HG03469 (cell line): ENCODE measurements at regions not wholly inside any gene's neighbourhood (a gene's known extent, or its start where the extent isn't known, plus 50 kb on each side); places are given as distances from the start of the nearest gene placed in this dataset.
"Not testable (repeated sequence)": the region's sequence is repeated elsewhere in the genome, so short reads cannot be mapped to it uniquely, and the experiment has no call there.

Experiments
- ATAC-seq: cut with Tn5 transposase; IDR thresholded peaks from one replicate; pipeline ENCODE4 v1.9.1; 2021; ENCODE audit warnings: mild to moderate bottlenecking, moderate library complexity, moderate number of reproducible peaks; ENCODE audit not compliant: unreplicated experiment

DNA sequence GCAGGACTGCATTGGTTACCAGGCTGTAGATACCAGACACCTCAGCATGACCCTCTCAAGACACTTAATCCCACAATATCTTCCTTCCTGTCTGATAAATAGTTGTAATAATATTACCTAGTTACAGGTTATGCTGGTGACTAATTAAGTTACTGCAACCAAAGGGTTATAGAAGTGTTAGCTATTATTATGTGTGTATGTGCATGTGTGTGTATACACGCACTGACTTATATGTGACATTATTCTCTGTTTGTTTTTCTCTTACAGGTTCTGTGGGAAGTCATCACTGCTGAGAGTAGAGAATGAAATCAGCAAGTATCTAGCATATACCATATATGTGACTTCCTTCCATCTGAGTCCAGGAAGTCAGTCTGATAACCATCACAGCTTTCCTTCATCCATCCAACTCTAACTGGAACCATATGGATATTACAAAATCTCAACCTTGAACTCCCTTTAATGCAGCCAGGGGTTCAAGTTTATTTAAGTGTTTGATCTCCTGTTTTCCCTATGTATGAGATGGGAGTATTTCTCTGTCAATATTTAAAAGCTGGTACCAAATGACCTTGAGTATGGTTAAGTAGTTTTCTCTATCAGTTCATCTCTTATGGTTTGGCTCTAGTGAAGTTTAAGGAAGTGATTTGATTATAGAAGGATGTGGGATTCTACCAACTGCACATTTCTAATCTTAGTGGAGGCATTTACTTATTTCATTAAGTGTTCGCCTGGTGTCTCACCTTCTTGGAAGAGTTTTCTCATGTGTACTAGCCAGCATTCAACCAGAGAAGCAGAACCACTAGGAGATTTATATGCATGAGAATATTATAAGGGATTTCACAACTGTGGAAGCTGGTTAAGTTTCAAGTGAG, 313.2 kb downstream of the HIVEP2 start:
- no peak for ATAC-seq

- no peak for ATAC-seq
Measured at GRCh38 chr6:142633317-142633716, 311.7 kb downstream of the HIVEP2 start.

DNA sequence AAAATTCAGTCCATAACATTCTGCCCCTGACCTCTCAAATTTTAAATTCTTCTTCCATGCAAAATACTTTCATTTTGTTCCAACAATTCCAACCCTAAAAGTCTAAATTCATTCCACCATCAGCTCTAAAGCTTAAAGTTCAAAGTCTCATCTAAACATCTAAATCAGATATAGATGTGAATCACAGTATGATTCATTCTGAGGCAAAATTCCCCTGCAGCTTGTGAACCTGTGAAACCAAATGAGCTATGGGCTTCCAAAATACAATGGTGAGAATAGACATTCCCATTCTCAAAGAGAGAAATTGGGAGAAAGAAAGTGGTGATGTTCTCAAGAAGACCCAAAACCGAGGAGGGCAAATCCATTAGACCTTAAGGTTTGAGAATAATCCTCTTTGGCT, 309.8 kb downstream of the HIVEP2 start:
- no peak for ATAC-seq

DNA sequence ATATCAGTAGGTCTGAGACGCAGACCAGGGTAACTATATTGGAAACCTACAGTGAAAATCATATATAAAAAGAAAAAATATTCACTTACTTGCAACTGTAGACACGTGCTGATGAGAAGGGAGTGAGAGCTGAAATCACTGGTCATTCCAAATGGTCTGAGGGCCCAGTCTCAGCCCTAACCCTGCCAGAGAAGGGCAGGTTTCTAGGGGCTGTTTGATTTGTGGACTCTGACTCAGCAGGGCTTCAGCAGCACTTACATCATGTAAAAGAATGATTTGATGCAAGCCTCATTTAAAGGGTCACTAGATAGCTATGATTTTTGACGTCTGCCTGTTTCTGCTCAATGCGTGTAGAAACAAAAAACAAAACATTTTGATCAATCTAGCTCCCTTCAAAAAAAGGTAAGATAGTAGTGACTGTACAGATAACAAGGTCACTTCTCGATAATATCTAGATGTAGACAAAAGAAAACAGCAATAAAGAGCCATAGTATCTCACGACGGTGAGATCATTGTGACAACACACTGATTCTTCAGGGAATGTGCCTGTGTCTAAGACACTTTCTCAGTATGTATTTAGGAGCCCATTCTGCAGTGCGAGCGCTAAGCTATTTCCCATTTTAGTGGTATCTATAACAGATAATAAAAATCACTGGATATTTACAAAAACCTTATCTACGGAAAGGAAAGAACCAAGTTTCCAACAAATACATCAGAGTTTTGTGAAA, 307.2 kb downstream of the HIVEP2 start:
- no peak for ATAC-seq

DNA sequence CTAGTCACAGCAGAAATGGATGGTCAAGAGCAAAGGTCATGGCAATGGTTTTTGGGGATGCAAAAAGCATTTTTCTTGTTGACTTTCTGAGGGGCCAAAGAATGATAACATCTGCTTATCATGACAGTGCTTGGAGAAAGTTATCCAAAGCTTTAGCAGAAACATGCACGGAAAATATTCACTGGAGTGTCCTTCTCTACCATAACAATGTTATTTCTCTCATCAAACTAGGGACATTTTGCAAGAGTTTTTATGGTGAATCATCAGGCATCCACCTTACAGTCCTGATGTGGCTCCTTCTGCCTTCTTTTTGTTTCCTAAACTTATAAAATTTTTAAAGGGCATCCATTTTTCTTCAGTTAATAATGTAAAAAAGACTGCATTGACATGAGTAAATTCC, 302.3 kb downstream of the HIVEP2 start:
- no peak for ATAC-seq

DNA sequence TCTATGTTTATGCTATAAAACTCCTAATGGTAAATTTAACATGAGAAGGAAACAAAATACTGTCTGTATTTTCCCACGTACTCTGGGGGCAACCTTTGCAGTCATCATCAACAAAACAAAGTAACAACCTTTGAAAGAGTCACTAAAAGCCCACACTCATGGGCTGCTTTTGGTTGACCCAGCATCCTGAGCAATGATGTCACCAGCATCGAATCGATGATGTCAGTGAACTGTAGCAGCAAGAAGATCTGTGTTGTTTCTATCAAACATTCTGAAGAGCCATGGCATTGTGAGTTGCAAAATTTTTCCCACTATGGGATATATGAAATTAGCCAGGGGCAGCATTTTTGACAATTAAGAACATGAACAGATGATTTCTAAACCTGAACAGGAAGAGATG, 300.1 kb downstream of the HIVEP2 start:
- no peak for ATAC-seq

DNA sequence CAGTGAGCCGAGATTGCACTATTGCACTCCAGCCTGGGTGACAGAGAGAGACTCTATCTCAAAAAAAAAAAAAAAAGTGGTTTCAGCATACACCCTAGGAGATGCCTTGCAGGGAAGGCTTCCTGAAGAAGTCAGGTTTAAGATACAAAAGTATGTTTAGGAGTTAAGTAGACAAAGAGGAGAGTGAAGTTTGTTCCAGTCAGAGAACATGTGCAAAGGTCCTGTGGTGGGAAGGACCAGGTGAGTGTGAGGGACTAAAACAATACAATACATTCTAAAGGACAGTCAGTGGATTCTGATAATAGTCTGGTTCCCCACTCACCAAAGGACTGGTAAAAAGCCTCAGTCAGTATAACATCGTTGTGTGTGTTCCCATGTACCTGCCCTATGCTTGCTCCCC, 299.3 kb downstream of the HIVEP2 start:
- ATAC-seq = no peak

GRCh38 chr6:142647449-142648035, 297.4 kb downstream of the HIVEP2 start:
- ATAC-seq = no peak

- ATAC-seq = no peak
Measured at GRCh38 chr6:142648036-142648451, 296.9 kb downstream of the HIVEP2 start.

DNA sequence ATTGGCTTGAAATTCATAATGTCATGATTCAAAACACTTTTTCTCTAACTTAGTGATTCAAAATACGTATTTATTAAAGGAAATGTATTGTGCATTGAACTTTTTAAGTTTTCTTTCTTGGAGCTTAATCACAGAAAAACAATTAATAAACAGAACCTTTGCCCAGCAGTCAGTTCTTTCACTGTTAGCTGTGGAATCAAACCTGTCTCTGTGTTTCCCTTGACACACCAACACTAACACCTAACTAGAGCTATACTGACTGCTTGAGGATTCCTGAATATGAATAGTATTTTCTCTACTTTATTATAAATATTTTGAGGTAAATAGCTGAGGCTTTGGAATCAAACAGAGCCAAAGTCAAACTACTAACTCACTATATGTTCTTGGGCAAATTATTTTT, 296.4 kb downstream of the HIVEP2 start:
- no peak for ATAC-seq

DNA sequence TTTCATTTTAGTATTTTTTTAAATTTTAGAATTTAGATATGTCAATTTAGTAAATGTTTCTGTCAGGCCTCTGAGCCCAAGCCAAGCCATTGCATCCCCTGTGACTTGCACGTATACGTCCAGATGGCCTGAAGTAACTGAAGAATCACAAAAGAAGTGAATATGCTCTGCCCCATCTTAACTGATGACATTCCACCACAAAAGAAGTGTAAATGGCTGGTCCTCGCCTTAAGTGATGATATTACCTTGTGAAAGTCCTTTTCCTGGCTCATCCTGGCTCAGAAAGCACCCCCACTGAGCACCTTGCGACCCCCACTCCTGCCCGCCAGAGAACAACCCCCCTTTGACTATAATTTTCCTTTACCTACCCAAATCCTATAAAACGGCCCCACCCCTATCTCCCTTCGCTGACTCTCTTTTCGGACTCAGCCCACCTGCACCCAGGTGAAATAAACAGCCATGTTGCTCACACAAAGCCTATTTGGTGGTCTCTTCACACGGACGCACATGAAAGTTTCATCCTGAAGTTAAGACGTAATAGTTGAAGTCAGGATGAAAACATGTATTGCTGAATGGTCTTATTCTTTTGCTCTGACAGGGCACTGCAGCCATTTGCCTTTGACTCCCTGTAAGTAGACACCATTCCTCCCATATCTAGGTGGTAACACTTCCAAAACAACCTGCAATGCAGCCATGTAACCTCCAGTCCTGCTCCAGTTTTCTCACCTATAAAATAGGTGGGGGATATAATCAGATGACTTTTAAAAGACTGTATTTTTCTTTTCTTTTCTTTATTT, 295.3 kb downstream of the HIVEP2 start:
- ATAC-seq = not testable (repeated sequence)

DNA sequence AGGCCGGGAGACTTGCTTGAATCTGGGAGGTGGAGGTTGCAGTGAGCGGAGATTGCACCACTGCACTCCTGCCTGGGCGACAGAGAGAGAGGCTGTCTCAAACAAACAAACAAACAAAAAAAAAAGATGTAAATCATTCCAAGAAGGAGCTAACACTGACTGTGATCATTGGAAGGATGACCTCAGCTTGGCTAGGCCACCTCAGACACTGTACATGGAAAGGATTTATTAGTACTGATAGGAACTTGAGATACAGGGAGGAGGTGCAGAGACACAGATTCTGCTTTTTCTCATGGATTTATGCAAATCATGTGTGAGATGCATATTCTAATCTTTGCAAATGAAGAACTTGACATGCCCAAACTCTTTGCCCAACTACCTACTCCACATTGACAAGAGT, 293.6 kb downstream of the HIVEP2 start:
- no peak for ATAC-seq

GRCh38 chr6:142653710-142654420, 291.1 kb downstream of the HIVEP2 start:
- no peak for ATAC-seq

GRCh38 chr6:142659661-142660060, 285.3 kb downstream of the HIVEP2 start:
- no peak for ATAC-seq

- no peak for ATAC-seq
Measured at GRCh38 chr6:142665393-142665792, 279.6 kb downstream of the HIVEP2 start.

GRCh38 chr6:142666599-142667185, 278.3 kb downstream of the HIVEP2 start:
- no peak for ATAC-seq

GRCh38 chr6:142669471-142670351, 275.3 kb downstream of the HIVEP2 start:
- no peak for ATAC-seq

GRCh38 chr6:142671791-142672190, 273.2 kb downstream of the HIVEP2 start:
- ATAC-seq = peak; percentile 90

DNA sequence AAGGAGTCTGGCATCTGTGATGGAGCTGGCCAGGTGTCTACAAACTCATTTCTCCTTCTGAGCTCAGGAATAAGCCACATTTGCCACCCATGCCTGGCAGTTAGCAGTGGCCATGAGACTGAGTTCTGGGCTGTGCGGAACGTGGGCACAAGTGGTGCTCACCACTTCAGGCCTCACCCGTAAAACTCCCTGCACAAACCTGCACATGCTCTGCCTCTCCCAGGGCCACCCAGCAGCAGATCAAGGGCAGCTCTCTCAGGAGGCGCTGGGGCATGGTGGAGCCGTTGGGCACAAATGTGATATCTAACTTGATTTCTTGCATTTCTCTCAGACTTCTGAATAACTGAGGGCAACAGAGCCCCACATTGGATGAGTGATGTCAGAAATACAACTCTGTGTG, 269.5 kb downstream of the HIVEP2 start:
- no peak for ATAC-seq
